HG02678 (cell line): ENCODE measurements at regions not wholly inside any gene's neighbourhood (a gene's known extent, or its start where the extent isn't known, plus 50 kb on each side); places are given as distances from the start of the nearest gene placed in this dataset.

Source experiments
- ATAC-seq: cut with Tn5 transposase; IDR thresholded peaks from one replicate; pipeline ENCODE4 v1.9.1; 2021; ENCODE audit warnings: mild to moderate bottlenecking, moderate library complexity; ENCODE audit not compliant: unreplicated experiment

- ATAC-seq, result no peak
Observed at GRCh38 chr3:124563376-124563775, 166.9 kb upstream of the UMPS start.

- no peak for ATAC-seq
Observed at GRCh38 chr3:124565013-124565412, 165.2 kb upstream of the UMPS start.

GRCh38 chr3:124565551-124565950 lies 164.7 kb upstream of the UMPS start:
- no peak for ATAC-seq

- ATAC-seq, result no peak
Observed at GRCh38 chr3:124566701-124567100, 163.6 kb upstream of the UMPS start.

GRCh38 chr3:124567179-124567578 lies 163.1 kb upstream of the UMPS start:
- ATAC-seq, result no peak

DNA sequence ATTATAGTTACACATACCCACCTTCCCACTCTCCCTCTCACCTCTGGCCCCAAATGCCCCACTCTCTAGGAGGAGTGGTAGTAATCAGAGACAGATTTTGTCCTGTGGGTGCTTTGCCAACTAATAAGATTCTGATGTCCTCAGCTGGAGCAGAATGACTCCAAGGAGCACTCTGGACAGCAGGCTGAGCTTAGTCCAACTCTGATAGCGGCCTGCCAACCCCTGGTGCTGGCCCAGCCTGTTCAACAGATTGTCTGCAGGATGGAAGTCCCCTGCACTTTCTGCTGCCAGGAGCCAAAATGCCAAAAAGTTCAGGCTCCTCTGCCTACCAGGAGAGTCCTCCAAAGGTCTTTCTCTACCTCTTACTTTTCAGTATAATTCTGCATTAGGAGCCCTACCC lies 160.5 kb upstream of the UMPS start:
- ATAC-seq, result no peak

- no peak for ATAC-seq
Observed at GRCh38 chr3:124570232-124570631, 160.0 kb upstream of the UMPS start.

GRCh38 chr3:124572851-124573405 lies 157.3 kb upstream of the UMPS start:
- no peak for ATAC-seq

DNA sequence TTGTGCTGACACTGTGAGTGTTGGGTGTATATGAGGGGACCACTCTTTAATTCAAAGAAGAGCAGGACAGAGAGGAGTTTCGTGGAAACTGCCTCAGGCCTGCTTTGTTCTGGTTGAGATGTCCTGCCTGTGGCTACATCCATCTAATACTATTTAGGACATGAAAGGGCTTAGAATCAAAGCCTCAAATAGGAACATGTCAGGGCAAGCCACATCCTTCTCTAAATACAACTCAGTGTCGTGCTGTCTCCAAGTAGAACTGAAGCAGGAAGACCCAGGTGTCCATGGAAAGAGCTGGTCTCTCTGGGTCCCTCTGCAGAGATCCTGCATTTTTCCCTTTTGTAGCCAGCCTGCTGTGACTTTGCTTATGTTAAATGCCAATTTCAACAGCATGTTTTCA lies 156.2 kb upstream of the UMPS start:
- ATAC-seq, result no peak

GRCh38 chr3:124576565-124577493 lies 153.4 kb upstream of the UMPS start:
- no peak for ATAC-seq

GRCh38 chr3:124577494-124578167 lies 152.6 kb upstream of the UMPS start:
- peak; percentile 64 for ATAC-seq

- no peak for ATAC-seq
Observed at GRCh38 chr3:124579641-124580040, 150.6 kb upstream of the UMPS start.

GRCh38 chr3:124582196-124582595 lies 148.1 kb upstream of the UMPS start:
- ATAC-seq, result no peak

GRCh38 chr3:124582621-124583395 lies 147.4 kb upstream of the UMPS start:
- no peak for ATAC-seq

- no peak for ATAC-seq
Observed at GRCh38 chr3:124584245-124584551, 146.1 kb upstream of the UMPS start.

GRCh38 chr3:124584552-124585391 lies 145.5 kb upstream of the UMPS start:
- peak; percentile 34 for ATAC-seq

DNA sequence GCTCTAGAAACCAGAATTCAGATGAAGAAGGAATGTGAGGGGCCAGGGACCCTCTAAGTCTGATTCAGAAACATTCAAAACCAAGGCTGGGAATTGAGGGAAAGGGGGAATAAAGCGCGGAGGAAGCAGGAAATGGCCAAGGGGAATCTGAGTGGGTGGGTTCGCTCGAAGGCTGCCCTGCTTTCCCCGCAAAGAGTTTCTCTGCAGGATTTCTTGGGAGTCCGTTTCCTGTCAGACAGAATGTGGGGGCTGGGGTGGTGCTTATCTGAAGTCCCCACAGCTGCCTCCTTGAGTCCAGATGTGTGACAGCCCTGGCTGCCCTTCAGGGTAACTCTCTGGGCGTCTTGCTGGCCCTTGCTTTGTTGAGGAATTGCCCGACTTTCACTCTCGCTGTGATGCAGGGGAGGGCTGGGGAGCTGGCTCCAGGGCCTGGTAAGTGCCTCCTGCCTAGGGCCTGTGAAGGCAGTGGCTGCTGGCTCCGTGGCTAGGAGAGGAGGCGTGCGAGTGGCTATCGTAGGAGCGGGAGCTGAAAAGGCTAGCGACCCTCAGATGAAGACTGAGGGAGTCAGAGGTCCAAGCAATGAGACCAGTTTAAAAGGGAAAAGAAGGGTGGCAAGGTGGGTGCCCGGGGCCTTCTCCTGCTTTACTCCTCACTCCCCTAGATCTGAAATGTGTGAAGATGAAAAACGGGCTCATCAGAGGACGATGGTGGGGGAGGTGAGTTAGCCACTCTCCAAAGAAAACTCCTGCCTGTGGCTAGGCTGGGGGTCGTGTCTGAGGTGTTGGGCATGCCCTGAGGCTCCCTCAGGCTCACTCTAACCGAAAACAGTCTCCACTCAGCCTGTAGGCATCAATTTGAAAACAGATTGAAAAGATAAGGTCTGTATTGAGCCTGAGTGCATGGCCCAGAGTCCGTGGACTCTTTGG lies 143.9 kb upstream of the UMPS start:
- no peak for ATAC-seq

DNA sequence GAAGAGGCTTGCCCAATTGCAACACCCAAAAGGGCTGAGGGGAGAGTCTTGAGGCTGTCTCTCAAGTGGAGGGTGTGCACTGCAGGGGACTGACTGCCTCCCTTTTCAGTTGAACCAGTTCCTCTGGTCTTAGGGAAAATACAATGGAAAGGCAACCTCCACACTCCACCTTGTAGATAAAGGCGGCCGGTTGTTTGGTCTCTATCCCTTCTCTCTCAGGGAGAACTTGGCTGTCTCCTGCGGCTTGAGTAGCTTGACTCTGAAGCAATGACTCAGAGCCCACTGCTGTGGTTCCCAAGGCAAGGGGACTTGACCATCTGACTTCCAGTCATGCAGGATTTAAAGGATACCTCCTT lies 143.2 kb upstream of the UMPS start:
- ATAC-seq, result no peak

DNA sequence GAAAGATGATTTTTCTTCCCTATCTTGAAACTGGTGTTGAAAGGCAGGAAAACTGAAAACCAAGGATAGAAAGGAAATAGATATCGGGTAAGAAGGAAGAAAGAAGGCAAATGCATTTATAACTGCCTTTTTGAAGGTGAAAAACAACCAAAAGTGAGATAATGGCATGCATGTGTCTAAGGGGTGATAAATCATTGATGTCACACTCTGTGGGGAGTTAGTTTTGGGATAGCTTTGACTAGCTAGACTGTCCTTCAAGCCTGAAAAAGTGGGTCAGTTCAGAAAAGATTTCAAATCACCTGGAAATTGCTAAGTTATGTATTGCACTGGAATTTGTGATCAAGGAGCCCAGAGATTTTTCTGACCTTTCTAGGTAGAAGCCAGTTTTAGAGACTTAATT lies 142.2 kb upstream of the UMPS start:
- ATAC-seq, result no peak
